Activated B cell treated with CpG ODN at 0.5 μM for 24 hours (primary cell): ENCODE measurements at regions not wholly inside any gene's neighbourhood (a gene's known extent, or its start where the extent isn't known, plus 50 kb on each side); places are given as distances from the start of the nearest gene placed in this dataset.

Experiments
- ATAC-seq: fragments of 200-7000 bp; cut with Tn5 transposase; one replicate; pipeline ENCODE4 v1.10.0; 2021; ENCODE audit warnings: low read depth, mild to moderate bottlenecking, moderate library complexity
- CTCF ChIA-PET: fragments of 350-600 bp; sonication (Branson Sonifier 250); formaldehyde crosslinking; loops from one replicate; lab custom pipeline; 2021; ENCODE audit warnings: antibody characterized with exemption; lab: Charles Lee
- POLR2A ChIA-PET: fragments of 350-600 bp; sonication (Branson Sonifier 250); formaldehyde crosslinking; loops from one replicate; lab custom pipeline; 2021; ENCODE audit warnings: antibody characterized with exemption; lab: Charles Lee
- DNase-seq: peaks from one replicate; pipeline ENCODE4 v3.0.0; 2022
- H3K27ac Mint-ChIP-seq: one replicate; pipeline ENCODE4 v1.8.0; 2020; ENCODE audit warnings: mixed read lengths
- H3K27me3 Mint-ChIP-seq: one replicate; pipeline ENCODE4 v1.8.0; 2021; ENCODE audit warnings: mixed read lengths
- H3K36me3 Mint-ChIP-seq: one replicate; pipeline ENCODE4 v1.8.0; 2021; ENCODE audit warnings: low read depth, mixed read lengths
- H3K4me1 Mint-ChIP-seq: one replicate; pipeline ENCODE4 v1.8.0; 2021; ENCODE audit warnings: mixed read lengths
- H3K4me3 Mint-ChIP-seq: one replicate; pipeline ENCODE4 v1.8.0; 2020; ENCODE audit warnings: mild to moderate bottlenecking, mixed read lengths
- H3K9me3 Mint-ChIP-seq: one replicate; pipeline ENCODE4 v1.8.0; 2020; ENCODE audit warnings: mixed read lengths
- CTCF ChIP-seq: fragments of 200-600 bp; IDR thresholded peaks from one replicate; pipeline ENCODE4 v1.8.0; 2022; ENCODE audit warnings: antibody characterized with exemption, mild to moderate bottlenecking
- intact Hi-C: fragments of 100-400 bp; cut with micrococcal nuclease; formaldehyde crosslinking; loops from one replicate; pipeline ENCODE4 v1.15.1; 2024

- Mint-ChIP-seq H3K4me3 (no peak overlapping the region), H3K27ac (no peak overlapping the region), H3K4me1 (no peaks in the 10 kb centered on the region), H3K27me3 (no peaks in the 10 kb centered on the region), H3K36me3 (no peaks in the 10 kb centered on the region), H3K9me3 (peaks cover 6% of the 10 kb centered on the region)
- CTCF ChIA-PET: no interaction called here
- POLR2A ChIA-PET: no interaction called here
- ATAC-seq (no peak), DNase-seq (no peak)
- intact Hi-C loops: no loop called here
- no peak for TF ChIP-seq CTCF
These were observed 546.4 kb upstream of the ZNF385D start for GRCh38 chr3:22297436-22297835.

GRCh38 chr3:22306454-22306853, 555.4 kb upstream of the ZNF385D start:
- no peak overlapping the region for H3K4me3 Mint-ChIP-seq
- no peaks in the 10 kb centered on the region for H3K9me3 Mint-ChIP-seq
- no peaks in the 10 kb centered on the region for H3K27me3 Mint-ChIP-seq
- intact Hi-C loops: no loop called here
- CTCF ChIA-PET: no interaction called here
- H3K36me3 Mint-ChIP-seq: no peaks in the 10 kb centered on the region
- ATAC-seq (no peak), DNase-seq (no peak)
- H3K27ac Mint-ChIP-seq: no peak overlapping the region
- H3K4me1 Mint-ChIP-seq: no peaks in the 10 kb centered on the region
- TF ChIP-seq CTCF: no peak
- POLR2A ChIA-PET: no interaction called here

GRCh38 chr3:22308871-22309270, 557.9 kb upstream of the ZNF385D start:
- no peak overlapping the region for H3K27ac Mint-ChIP-seq
- no peaks in the 10 kb centered on the region for H3K4me1 Mint-ChIP-seq
- intact Hi-C loops: no loop called here
- H3K4me3 Mint-ChIP-seq: no peak overlapping the region
- ChIA-PET POLR2A (no interaction called here), CTCF (no interaction called here)
- ATAC-seq: no peak
- H3K9me3 Mint-ChIP-seq: no peaks in the 10 kb centered on the region
- H3K27me3 Mint-ChIP-seq: no peaks in the 10 kb centered on the region
- no peaks in the 10 kb centered on the region for H3K36me3 Mint-ChIP-seq
- no peak for DNase-seq
- no peak for TF ChIP-seq CTCF

- Mint-ChIP-seq H3K27ac (no peak overlapping the region), H3K36me3 (no peaks in the 10 kb centered on the region), H3K4me3 (no peak overlapping the region), H3K4me1 (no peaks in the 10 kb centered on the region), H3K27me3 (no peaks in the 10 kb centered on the region), H3K9me3 (no peaks in the 10 kb centered on the region)
- no peak for DNase-seq
- intact Hi-C loops: no loop called here
- TF ChIP-seq CTCF: no peak
- CTCF ChIA-PET: no interaction called here
- POLR2A ChIA-PET: no interaction called here
- no peak for ATAC-seq
These were observed 564.9 kb upstream of the ZNF385D start for GRCh38 chr3:22315925-22316324.

- ChIA-PET CTCF (no interaction called here), POLR2A (no interaction called here)
- H3K27me3 Mint-ChIP-seq: no peaks in the 10 kb centered on the region
- ATAC-seq: no peak
- no peaks in the 10 kb centered on the region for H3K4me1 Mint-ChIP-seq
- DNase-seq: no peak
- no peak overlapping the region for H3K4me3 Mint-ChIP-seq
- no peak overlapping the region for H3K27ac Mint-ChIP-seq
- no peaks in the 10 kb centered on the region for H3K36me3 Mint-ChIP-seq
- TF ChIP-seq CTCF: no peak
- intact Hi-C loops: no loop called here
- no peaks in the 10 kb centered on the region for H3K9me3 Mint-ChIP-seq
These were observed 567.3 kb upstream of the ZNF385D start for GRCh38 chr3:22318325-22318724.
